ENCODE measurements at regions not wholly inside any gene's neighbourhood (a gene's known extent, or its start where the extent isn't known, plus 50 kb on each side); places are given as distances from the start of the nearest gene placed in this dataset.

GRCh38 chr13:33645591-33646554 is 172.1 kb upstream of the RFC3 start:
- Histone ChIP-seq H4K20me1 (ENCODE audit: control insufficient read depth, insufficient read depth) (no peaks in the 10 kb centered on the region), H3K4me3 (no peak overlapping the region), H3K79me2 (ENCODE audit: control insufficient read depth, insufficient read depth, low read length) (no peaks in the 10 kb centered on the region), H3K4me2 (ENCODE audit: control insufficient read depth, insufficient read depth) (no peak overlapping the region), H3K9ac (ENCODE audit: control insufficient read depth, insufficient read depth, low read length) (no peak overlapping the region), H3K36me3 (ENCODE audit: control insufficient read depth in 2 of 2, insufficient read depth in 2 of 2, low read length in 1 of 2) (no peaks in the 10 kb centered on the region), H3K27ac (ENCODE audit: control insufficient read depth, insufficient read depth) (no peak overlapping the region), H2AFZ (ENCODE audit: control insufficient read depth, low read depth, low read length) (peak overlapping the region; percentile 55), H3K9me3 (replicated peaks; ENCODE audit: control insufficient read depth, insufficient read depth, low read length) (no peaks in the 10 kb centered on the region), H3K4me1 (ENCODE audit: control insufficient read depth, insufficient read depth, low read length) (no peaks in the 10 kb centered on the region), H3K27me3 (replicated peaks in 1 of 2; ENCODE audit: control insufficient read depth in 2 of 2, insufficient read depth in 2 of 2, low read length in 1 of 2) (no peaks in the 10 kb centered on the region)
- TF ChIP-seq MYC (IDR thresholded peaks at IDR 0.05; ENCODE audit: insufficient read depth, insufficient read length, insufficient replicate concordance, low read length, severe bottlenecking) (no peak), ZNF274 (IDR thresholded peaks at IDR 0.05; ENCODE audit: insufficient read depth, insufficient read length) (no peak), BCL3 (IDR thresholded peaks at IDR 0.05; ENCODE audit: borderline replicate concordance, insufficient read depth, low read depth, low read length, poor library complexity, severe bottlenecking) (peak; percentile 75)
- 63% methylated on average over 10 of the region's 10 CpGs for WGBS (ENCODE audit: insufficient coverage, insufficient replicate concordance, low lambda C conversion rate, missing lambda C conversion rate)
- in situ Hi-C loops (cut with MboI) (no loop called here), intact Hi-C loops (cut with micrococcal nuclease; ENCODE audit: unreplicated experiment) (no loop called here)
- RAD21 ChIA-PET (ENCODE audit: unreplicated experiment), result interaction anchor here (0.7 kb wide), 1 partner anchor 99 kb away, joined by 3 read pairs; no protein-coding TSS in a partner anchor
- SMC1A ChIA-PET (ENCODE audit: uncharacterized antibody, unreplicated experiment), result interaction anchor here (0.9 to 1.6 kb wide), 2 partner anchors 73 to 77 kb away, joined by 3 read pairs; no protein-coding TSS in a partner anchor
- DNase-seq (ENCODE audit: low read depth, low spot score) (no peak), FAIRE-seq (no peak), ATAC-seq (peak; percentile 21; the same call in 2 of the 3 replicates)
- BruUV-seq (replicated peaks), result no TSS peak
- CTCF ChIA-PET, result no interaction called here
- POLR2A ChIA-PET, result no interaction called here

Measured in GM12878 (cell line).